ENCODE measurements at regions not wholly inside any gene's neighbourhood (a gene's known extent, or its start where the extent isn't known, plus 50 kb on each side); places are given as distances from the start of the nearest gene placed in this dataset.
A peak's percentile ranks its signal among the peaks of the same experiment; 100 is the strongest.

DNA sequence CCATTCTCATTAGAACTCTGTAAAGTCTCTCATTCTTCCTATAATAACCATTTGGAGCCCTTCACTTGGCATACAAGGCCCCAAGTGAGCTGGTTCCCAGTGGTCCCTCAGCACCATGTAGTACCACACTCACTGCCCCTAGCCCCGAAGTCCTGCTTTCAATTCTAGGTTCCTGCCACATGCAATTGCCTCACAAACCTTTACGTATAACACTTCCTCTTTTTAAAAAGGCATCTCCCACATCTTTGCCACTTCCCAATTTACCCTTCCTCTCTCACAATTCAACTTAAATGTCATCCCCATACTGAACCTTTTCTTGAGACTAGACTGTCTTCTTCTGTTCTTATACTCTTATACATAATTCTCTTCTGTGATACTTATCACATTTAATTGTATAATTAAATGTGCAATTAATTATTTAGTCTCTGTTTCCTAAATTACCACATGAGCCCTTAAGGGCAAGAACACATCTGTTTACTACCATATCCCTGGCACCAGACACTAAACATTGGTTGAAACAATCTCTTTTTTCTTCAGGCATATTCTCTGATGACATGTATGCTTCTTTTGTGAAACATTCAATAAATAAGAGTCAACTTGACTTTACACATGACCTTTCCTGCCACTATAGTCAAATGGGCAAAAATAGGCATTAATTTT is 304.0 kb downstream of the SPRY2 start:
- no peak overlapping the region for H3K27ac ChIP-seq
- TF ChIP-seq, protein P1, sequence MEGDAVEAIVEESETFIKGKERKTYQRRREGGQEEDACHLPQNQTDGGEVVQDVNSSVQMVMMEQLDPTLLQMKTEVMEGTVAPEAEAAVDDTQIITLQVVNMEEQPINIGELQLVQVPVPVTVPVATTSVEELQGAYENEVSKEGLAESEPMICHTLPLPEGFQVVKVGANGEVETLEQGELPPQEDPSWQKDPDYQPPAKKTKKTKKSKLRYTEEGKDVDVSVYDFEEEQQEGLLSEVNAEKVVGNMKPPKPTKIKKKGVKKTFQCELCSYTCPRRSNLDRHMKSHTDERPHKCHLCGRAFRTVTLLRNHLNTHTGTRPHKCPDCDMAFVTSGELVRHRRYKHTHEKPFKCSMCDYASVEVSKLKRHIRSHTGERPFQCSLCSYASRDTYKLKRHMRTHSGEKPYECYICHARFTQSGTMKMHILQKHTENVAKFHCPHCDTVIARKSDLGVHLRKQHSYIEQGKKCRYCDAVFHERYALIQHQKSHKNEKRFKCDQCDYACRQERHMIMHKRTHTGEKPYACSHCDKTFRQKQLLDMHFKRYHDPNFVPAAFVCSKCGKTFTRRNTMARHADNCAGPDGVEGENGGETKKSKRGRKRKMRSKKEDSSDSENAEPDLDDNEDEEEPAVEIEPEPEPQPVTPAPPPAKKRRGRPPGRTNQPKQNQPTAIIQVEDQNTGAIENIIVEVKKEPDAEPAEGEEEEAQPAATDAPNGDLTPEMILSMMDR (conservative IDR thresholded peaks at IDR 0.05), result no peak
- TF ChIP-seq ZFX (IDR thresholded peaks at IDR 0.05), result no peak

DNA sequence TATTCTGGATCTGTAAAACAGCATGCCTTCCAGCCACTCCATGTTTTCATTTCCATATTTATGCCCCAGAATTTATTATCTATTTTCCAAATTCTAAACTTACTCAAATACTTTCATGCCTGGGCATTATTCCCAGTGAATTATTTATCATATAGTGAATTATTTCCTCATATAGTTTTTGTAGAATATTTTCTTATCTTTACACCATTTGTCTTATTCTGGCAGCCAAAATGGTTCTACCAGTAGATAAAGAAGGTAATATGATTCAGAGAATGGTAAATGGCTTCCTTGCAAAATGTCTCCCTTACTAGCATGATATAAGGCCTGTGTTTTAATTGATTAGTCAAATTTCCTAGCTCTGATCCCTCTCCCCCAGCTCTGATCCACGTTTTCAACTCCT is 305.8 kb downstream of the SPRY2 start:
- no peak overlapping the region for H3K27ac ChIP-seq
- no peak for TF ChIP-seq ZFX (IDR thresholded peaks at IDR 0.05)
- TF ChIP-seq, protein P1 (conservative IDR thresholded peaks at IDR 0.05), result no peak

- TF ChIP-seq ZFX (IDR thresholded peaks at IDR 0.05), result no peak
- TF ChIP-seq, protein P1 (conservative IDR thresholded peaks at IDR 0.05), result no peak
- no peak overlapping the region for H3K27ac ChIP-seq
Observed at GRCh38 chr13:80033951-80034350, 307.0 kb downstream of the SPRY2 start.

- TF ChIP-seq, protein P1 (conservative IDR thresholded peaks at IDR 0.05), result no peak
- no peak for TF ChIP-seq ZFX (IDR thresholded peaks at IDR 0.05)
- H3K27ac ChIP-seq, result no peak overlapping the region
Observed at GRCh38 chr13:80033286-80033685, 307.6 kb downstream of the SPRY2 start.

GRCh38 chr13:80030491-80030890 is 310.4 kb downstream of the SPRY2 start:
- TF ChIP-seq, protein P1 (conservative IDR thresholded peaks at IDR 0.05), result peak; percentile 13
- TF ChIP-seq ZFX (IDR thresholded peaks at IDR 0.05), result no peak
- H3K27ac ChIP-seq, result no peak overlapping the region

DNA sequence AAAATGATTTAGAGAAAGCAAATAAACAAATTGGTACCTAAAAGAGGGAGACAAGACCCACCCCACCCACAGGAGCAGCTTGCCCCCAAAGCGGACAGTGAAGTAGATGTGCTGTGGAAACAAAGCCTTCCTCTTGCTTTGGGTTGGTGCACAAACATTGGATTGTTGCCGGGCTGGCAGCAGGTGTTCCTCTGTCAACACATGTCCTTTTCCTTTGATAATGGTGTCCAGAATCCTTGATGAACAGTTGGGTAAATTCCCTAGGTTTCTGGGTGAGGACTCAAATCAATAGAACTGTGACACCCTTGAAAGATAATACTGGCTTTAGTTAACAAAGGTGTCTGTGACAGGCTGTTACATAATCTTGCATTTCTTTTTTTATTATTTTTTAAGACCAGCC is 311.8 kb downstream of the SPRY2 start:
- no peak for TF ChIP-seq ZFX (IDR thresholded peaks at IDR 0.05)
- TF ChIP-seq, protein P1 (conservative IDR thresholded peaks at IDR 0.05), result no peak
- no peak overlapping the region for H3K27ac ChIP-seq

GRCh38 chr13:80022146-80022545 is 318.8 kb downstream of the SPRY2 start:
- H3K27ac ChIP-seq, result no peak overlapping the region
- TF ChIP-seq, protein P1 (conservative IDR thresholded peaks at IDR 0.05), result no peak
- no peak for TF ChIP-seq ZFX (IDR thresholded peaks at IDR 0.05)
